GM23338 (cell line): ENCODE measurements at regions not wholly inside any gene's neighbourhood (a gene's known extent, or its start where the extent isn't known, plus 50 kb on each side); places are given as distances from the start of the nearest gene placed in this dataset.

Experiments used
- ATAC-seq: fragments of 200-7000 bp; cut with Tn5 transposase; 3 replicates; pipeline ENCODE4 v1.9.1; 2020
- DNase-seq: peaks from one replicate; pipeline ENCODE4 v3.0.0-alpha.2; 2015; ENCODE audit warnings: low spot score
- H2AFZ ChIP-seq: fragments of 200-600 bp; sonication (generic); 2 replicates; pipeline ENCODE4 v1.8.0; 2016; ENCODE audit warnings: antibody characterized with exemption, mild to moderate bottlenecking, moderate library complexity
- H3F3A ChIP-seq: fragments of 200-600 bp; sonication (generic); replicated peaks from 2 replicates; pipeline ENCODE4 v1.8.0; 2017; ENCODE audit warnings: antibody characterized with exemption, mixed run types, low read depth
- H3K27ac ChIP-seq: fragments of 200-600 bp; sonication (generic); 2 replicates; pipeline ENCODE4 v1.6.1; 2016; ENCODE audit warnings: low read depth
- H3K27me3 ChIP-seq: fragments of 200-600 bp; sonication (generic); 2 replicates; pipeline ENCODE4 v1.8.0; 2016; ENCODE audit warnings: mild to moderate bottlenecking, mixed run types, moderate library complexity; ENCODE audit not compliant: insufficient read depth
- H3K36me3 ChIP-seq: fragments of 200-600 bp; sonication (generic); 2 replicates; pipeline ENCODE4 v1.8.0; 2016; ENCODE audit warnings: mild to moderate bottlenecking; ENCODE audit not compliant: insufficient read depth
- H3K4me1 ChIP-seq: fragments of 200-600 bp; sonication (generic); 2 replicates; pipeline ENCODE4 v1.8.0; 2016; ENCODE audit warnings: mild to moderate bottlenecking, moderate library complexity; ENCODE audit not compliant: insufficient read depth
- H3K4me2 ChIP-seq: fragments of 200-600 bp; sonication (generic); 2 replicates; pipeline ENCODE4 v1.7.1; 2017; ENCODE audit warnings: mixed run types
- H3K4me3 ChIP-seq: fragments of 200-600 bp; sonication (generic); 2 replicates; pipeline ENCODE4 v1.6.1; 2016; ENCODE audit warnings: mixed run types
- H3K79me2 ChIP-seq: fragments of 200-600 bp; sonication (generic); replicated peaks from 2 replicates; pipeline ENCODE4 v1.8.0; 2017; ENCODE audit warnings: mild to moderate bottlenecking; ENCODE audit not compliant: insufficient read depth
- H3K9me2 ChIP-seq: fragments of 200-600 bp; sonication (generic); 2 replicates; pipeline ENCODE4 v1.8.0; 2017; ENCODE audit not compliant: insufficient read depth
- H4K20me1 ChIP-seq: fragments of 200-600 bp; sonication (generic); replicated peaks from 2 replicates; pipeline ENCODE4 v1.8.0; 2017; ENCODE audit warnings: mild to moderate bottlenecking; ENCODE audit not compliant: insufficient read depth
- H3K27ac Mint-ChIP-seq: 2 replicates; pipeline ENCODE4 v1.8.0; 2020; ENCODE audit warnings: inconsistent platforms, mild to moderate bottlenecking, moderate library complexity, mixed read lengths
- H3K27me3 Mint-ChIP-seq: 3 replicates; pipeline ENCODE4 v1.8.0; 2022; ENCODE audit warnings: low read depth, mild to moderate bottlenecking, moderate library complexity, mixed read lengths, inconsistent platforms; ENCODE audit not compliant: insufficient read depth, poor library complexity
- H3K36me3 Mint-ChIP-seq: 3 replicates; pipeline ENCODE4 v1.8.0; 2021; ENCODE audit warnings: low read depth, mild to moderate bottlenecking, inconsistent platforms, moderate library complexity, mixed read lengths
- H3K4me1 Mint-ChIP-seq: 3 replicates; pipeline ENCODE4 v1.8.0; 2020; ENCODE audit warnings: mild to moderate bottlenecking, inconsistent platforms, mixed read lengths
- H3K4me3 Mint-ChIP-seq: 3 replicates; pipeline ENCODE4 v1.8.0; 2021; ENCODE audit warnings: moderate library complexity, mild to moderate bottlenecking, inconsistent platforms, mixed read lengths
- H3K9me3 Mint-ChIP-seq: 3 replicates; pipeline ENCODE4 v1.8.0; 2020; ENCODE audit warnings: moderate library complexity, mild to moderate bottlenecking, inconsistent platforms, mixed read lengths
- CREB1 ChIP-seq: fragments of 250-450 bp; sonication (Bioruptor Pico); IDR thresholded peaks from 2 replicates; pipeline ENCODE4 v1.5.0; 2020; ENCODE audit warnings: low read depth, mild to moderate bottlenecking, moderate library complexity
- EZH2 ChIP-seq: fragments of 200-600 bp; sonication (generic); IDR thresholded peaks from one replicate; pipeline ENCODE4 v1.8.0; 2017; ENCODE audit warnings: antibody characterized with exemption, mild to moderate bottlenecking, low read depth; ENCODE audit not compliant: unreplicated experiment
- EZH2phosphoT487 ChIP-seq: fragments of 200-600 bp; sonication (generic); IDR thresholded peaks from one replicate; pipeline ENCODE4 v1.8.1; 2018; ENCODE audit warnings: antibody characterized with exemption; ENCODE audit not compliant: unreplicated experiment
- JUNB ChIP-seq: IDR thresholded peaks from one replicate; pipeline ENCODE4 v1.6.1; 2016; ENCODE audit warnings: antibody characterized with exemption; ENCODE audit not compliant: unreplicated experiment
- NANOG ChIP-seq: IDR thresholded peaks from 2 replicates; pipeline ENCODE4 v1.6.1; 2016; ENCODE audit warnings: antibody characterized with exemption, borderline replicate concordance
- POLR2AphosphoS5 ChIP-seq: IDR thresholded peaks from 2 replicates; pipeline ENCODE4 v1.6.1; 2016; ENCODE audit warnings: antibody characterized with exemption, low read depth
- STAT1 ChIP-seq: IDR thresholded peaks from one replicate; pipeline ENCODE4 v1.6.1; 2016; ENCODE audit warnings: antibody characterized with exemption; ENCODE audit not compliant: unreplicated experiment
- ZNF114 ChIP-seq: fragments of 250-450 bp; sonication (Bioruptor Pico); IDR thresholded peaks from 2 replicates; pipeline ENCODE4 v1.5.0; 2020; ENCODE audit warnings: mild to moderate bottlenecking, moderate library complexity
- ZNF331 ChIP-seq: fragments of 250-450 bp; sonication (Bioruptor Pico); IDR thresholded peaks from 2 replicates; pipeline ENCODE4 v1.5.0; 2020; ENCODE audit warnings: low read depth, mild to moderate bottlenecking, moderate library complexity
- TF ChIP-seq, protein P1 (sequence below): fragments of 250-450 bp; sonication (Bioruptor Pico); IDR thresholded peaks from 2 replicates; pipeline ENCODE4 v1.5.0; 2020; ENCODE audit warnings: mild to moderate bottlenecking, moderate library complexity
- TF ChIP-seq, protein P2 (sequence below): IDR thresholded peaks from 2 replicates; pipeline ENCODE4 v1.6.1; 2016; ENCODE audit warnings: antibody characterized with exemption
- TF ChIP-seq, protein P3 (sequence below): IDR thresholded peaks from one replicate; pipeline ENCODE4 v1.6.1; 2018; ENCODE audit warnings: antibody characterized with exemption; ENCODE audit not compliant: unreplicated experiment

DNA sequence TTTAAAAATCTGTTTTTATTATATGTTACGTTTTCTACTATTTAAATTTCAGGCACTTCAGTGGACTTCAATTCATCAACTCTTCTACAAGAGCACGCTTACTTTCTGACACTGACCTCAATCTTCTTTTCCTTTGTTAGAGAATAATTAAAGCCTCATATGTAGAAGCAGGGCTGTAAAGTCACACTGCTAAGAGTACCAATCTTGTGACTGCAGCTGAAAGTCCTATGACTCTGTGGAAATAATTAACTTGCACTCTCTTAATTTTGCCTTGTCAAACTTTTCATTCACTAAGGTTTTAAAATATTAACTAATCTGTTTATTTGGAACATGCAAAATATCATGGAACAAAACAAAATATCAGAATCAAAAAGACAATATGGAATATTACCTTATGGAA is 498.1 kb downstream of the PCDH10 start:
- H3F3A ChIP-seq: no peaks in the 10 kb centered on the region
- no peak overlapping the region for H3K27ac ChIP-seq
- no peaks in the 10 kb centered on the region for H3K9me2 ChIP-seq
- no peaks in the 10 kb centered on the region for H3K36me3 ChIP-seq
- H3K4me3 ChIP-seq: no peak overlapping the region
- Mint-ChIP-seq H3K36me3 (no peaks in the 10 kb centered on the region), H3K27ac (no peak overlapping the region), H3K27me3 (no peaks in the 10 kb centered on the region), H3K4me1 (peaks cover 6% of the 10 kb centered on the region), H3K9me3 (no peaks in the 10 kb centered on the region), H3K4me3 (no peak overlapping the region)
- no peak for ATAC-seq
- H3K4me1 ChIP-seq: peaks cover 3% of the 10 kb centered on the region; the same call in 1 of the 2 replicates
- no peak for DNase-seq
- H3K27me3 ChIP-seq: no peaks in the 10 kb centered on the region
- H2AFZ ChIP-seq: no peak overlapping the region
- no peaks in the 10 kb centered on the region for H4K20me1 ChIP-seq
- TF ChIP-seq NANOG (no peak), POLR2AphosphoS5 (no peak), STAT1 (no peak), JUNB (no peak), EZH2phosphoT487 (no peak), CREB1 (CRISPR knock-in tag) (no peak)
- no peaks in the 10 kb centered on the region for H3K79me2 ChIP-seq
- H3K4me2 ChIP-seq: no peak overlapping the region

DNA sequence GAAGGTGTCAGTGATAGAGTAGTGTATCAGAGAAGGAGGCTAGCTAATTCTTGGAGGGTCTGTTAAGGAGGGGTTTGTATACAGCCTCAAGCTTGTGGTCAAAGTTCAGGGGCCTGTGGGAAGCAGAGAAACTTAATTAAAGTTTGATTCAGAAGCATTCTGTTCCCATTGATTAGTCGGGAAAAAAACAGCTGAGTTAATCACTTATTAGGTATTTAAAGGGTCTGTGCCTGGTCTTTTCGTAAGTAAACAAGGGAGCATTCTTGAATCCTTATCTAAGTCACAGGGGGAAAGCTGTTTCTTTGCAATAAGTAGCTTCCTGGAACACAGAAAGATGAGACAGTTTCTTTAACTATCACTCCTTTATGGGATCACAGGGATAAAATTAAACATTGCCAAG is 492.1 kb downstream of the PCDH10 start:
- Histone ChIP-seq H3K4me2 (0 out of 2 replicates have a peak overlapping the region, but pooled peaks have one; percentile 1), H3K79me2 (no peaks in the 10 kb centered on the region), H3K27me3 (no peaks in the 10 kb centered on the region), H3K9me2 (no peaks in the 10 kb centered on the region), H4K20me1 (no peaks in the 10 kb centered on the region), H3K27ac (peak overlapping the region; percentile 11; the same call in 1 of the 2 replicates), H3K36me3 (no peaks in the 10 kb centered on the region), H2AFZ (peak overlapping the region; percentile 57; the same call in 1 of the 2 replicates), H3K4me1 (peaks cover 18% of the 10 kb centered on the region), H3K4me3 (no peak overlapping the region), H3F3A (no peaks in the 10 kb centered on the region)
- ATAC-seq (peak; percentile 45; the same call in 2 of the 3 replicates), DNase-seq (peak; percentile 19)
- peaks cover 14% of the 10 kb centered on the region for H3K4me1 Mint-ChIP-seq
- no peak overlapping the region for H3K4me3 Mint-ChIP-seq
- H3K27ac Mint-ChIP-seq: 0 out of 2 replicates have a peak overlapping the region, but pooled peaks have one; percentile 5
- peaks cover 2% of the 10 kb centered on the region; the same call in 1 of the 3 replicates for H3K9me3 Mint-ChIP-seq
- peaks cover 1% of the 10 kb centered on the region; the same call in 2 of the 3 replicates for H3K36me3 Mint-ChIP-seq
- H3K27me3 Mint-ChIP-seq: no peaks in the 10 kb centered on the region
- no peak for TF ChIP-seq NANOG
- TF ChIP-seq, protein P1, sequence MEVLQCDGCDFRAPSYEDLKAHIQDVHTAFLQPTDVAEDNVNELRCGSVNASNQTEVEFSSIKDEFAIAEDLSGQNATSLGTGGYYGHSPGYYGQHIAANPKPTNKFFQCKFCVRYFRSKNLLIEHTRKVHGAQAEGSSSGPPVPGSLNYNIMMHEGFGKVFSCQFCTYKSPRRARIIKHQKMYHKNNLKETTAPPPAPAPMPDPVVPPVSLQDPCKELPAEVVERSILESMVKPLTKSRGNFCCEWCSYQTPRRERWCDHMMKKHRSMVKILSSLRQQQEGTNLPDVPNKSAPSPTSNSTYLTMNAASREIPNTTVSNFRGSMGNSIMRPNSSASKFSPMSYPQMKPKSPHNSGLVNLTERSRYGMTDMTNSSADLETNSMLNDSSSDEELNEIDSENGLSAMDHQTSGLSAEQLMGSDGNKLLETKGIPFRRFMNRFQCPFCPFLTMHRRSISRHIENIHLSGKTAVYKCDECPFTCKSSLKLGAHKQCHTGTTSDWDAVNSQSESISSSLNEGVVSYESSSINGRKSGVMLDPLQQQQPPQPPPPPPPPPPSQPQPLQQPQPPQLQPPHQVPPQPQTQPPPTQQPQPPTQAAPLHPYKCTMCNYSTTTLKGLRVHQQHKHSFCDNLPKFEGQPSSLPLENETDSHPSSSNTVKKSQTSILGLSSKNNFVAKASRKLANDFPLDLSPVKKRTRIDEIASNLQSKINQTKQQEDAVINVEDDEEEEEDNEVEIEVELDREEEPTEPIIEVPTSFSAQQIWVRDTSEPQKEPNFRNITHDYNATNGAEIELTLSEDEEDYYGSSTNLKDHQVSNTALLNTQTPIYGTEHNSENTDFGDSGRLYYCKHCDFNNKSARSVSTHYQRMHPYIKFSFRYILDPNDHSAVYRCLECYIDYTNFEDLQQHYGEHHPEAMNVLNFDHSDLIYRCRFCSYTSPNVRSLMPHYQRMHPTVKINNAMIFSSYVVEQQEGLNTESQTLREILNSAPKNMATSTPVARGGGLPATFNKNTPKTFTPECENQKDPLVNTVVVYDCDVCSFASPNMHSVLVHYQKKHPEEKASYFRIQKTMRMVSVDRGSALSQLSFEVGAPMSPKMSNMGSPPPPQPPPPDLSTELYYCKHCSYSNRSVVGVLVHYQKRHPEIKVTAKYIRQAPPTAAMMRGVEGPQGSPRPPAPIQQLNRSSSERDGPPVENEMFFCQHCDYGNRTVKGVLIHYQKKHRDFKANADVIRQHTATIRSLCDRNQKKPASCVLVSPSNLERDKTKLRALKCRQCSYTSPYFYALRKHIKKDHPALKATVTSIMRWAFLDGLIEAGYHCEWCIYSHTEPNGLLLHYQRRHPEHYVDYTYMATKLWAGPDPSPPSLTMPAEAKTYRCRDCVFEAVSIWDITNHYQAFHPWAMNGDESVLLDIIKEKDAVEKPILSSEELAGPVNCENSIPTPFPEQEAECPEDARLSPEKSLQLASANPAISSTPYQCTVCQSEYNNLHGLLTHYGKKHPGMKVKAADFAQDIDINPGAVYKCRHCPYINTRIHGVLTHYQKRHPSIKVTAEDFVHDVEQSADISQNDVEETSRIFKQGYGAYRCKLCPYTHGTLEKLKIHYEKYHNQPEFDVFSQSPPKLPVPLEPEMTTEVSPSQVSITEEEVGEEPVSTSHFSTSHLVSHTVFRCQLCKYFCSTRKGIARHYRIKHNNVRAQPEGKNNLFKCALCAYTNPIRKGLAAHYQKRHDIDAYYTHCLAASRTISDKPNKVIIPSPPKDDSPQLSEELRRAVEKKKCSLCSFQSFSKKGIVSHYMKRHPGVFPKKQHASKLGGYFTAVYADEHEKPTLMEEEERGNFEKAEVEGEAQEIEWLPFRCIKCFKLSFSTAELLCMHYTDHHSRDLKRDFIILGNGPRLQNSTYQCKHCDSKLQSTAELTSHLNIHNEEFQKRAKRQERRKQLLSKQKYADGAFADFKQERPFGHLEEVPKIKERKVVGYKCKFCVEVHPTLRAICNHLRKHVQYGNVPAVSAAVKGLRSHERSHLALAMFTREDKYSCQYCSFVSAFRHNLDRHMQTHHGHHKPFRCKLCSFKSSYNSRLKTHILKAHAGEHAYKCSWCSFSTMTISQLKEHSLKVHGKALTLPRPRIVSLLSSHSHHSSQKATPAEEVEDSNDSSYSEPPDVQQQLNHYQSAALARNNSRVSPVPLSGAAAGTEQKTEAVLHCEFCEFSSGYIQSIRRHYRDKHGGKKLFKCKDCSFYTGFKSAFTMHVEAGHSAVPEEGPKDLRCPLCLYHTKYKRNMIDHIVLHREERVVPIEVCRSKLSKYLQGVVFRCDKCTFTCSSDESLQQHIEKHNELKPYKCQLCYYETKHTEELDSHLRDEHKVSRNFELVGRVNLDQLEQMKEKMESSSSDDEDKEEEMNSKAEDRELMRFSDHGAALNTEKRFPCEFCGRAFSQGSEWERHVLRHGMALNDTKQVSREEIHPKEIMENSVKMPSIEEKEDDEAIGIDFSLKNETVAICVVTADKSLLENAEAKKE (CRISPR knock-in tag): no peak
- TF ChIP-seq STAT1: no peak
- no peak for TF ChIP-seq EZH2
- TF ChIP-seq, protein P2, sequence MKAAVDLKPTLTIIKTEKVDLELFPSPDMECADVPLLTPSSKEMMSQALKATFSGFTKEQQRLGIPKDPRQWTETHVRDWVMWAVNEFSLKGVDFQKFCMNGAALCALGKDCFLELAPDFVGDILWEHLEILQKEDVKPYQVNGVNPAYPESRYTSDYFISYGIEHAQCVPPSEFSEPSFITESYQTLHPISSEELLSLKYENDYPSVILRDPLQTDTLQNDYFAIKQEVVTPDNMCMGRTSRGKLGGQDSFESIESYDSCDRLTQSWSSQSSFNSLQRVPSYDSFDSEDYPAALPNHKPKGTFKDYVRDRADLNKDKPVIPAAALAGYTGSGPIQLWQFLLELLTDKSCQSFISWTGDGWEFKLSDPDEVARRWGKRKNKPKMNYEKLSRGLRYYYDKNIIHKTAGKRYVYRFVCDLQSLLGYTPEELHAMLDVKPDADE: no peak
- TF ChIP-seq POLR2AphosphoS5: no peak
- no peak for TF ChIP-seq ZNF114 (CRISPR knock-in tag)
- no peak for TF ChIP-seq CREB1 (CRISPR knock-in tag)
- TF ChIP-seq ZNF331 (CRISPR knock-in tag): no peak
- TF ChIP-seq, protein P3, sequence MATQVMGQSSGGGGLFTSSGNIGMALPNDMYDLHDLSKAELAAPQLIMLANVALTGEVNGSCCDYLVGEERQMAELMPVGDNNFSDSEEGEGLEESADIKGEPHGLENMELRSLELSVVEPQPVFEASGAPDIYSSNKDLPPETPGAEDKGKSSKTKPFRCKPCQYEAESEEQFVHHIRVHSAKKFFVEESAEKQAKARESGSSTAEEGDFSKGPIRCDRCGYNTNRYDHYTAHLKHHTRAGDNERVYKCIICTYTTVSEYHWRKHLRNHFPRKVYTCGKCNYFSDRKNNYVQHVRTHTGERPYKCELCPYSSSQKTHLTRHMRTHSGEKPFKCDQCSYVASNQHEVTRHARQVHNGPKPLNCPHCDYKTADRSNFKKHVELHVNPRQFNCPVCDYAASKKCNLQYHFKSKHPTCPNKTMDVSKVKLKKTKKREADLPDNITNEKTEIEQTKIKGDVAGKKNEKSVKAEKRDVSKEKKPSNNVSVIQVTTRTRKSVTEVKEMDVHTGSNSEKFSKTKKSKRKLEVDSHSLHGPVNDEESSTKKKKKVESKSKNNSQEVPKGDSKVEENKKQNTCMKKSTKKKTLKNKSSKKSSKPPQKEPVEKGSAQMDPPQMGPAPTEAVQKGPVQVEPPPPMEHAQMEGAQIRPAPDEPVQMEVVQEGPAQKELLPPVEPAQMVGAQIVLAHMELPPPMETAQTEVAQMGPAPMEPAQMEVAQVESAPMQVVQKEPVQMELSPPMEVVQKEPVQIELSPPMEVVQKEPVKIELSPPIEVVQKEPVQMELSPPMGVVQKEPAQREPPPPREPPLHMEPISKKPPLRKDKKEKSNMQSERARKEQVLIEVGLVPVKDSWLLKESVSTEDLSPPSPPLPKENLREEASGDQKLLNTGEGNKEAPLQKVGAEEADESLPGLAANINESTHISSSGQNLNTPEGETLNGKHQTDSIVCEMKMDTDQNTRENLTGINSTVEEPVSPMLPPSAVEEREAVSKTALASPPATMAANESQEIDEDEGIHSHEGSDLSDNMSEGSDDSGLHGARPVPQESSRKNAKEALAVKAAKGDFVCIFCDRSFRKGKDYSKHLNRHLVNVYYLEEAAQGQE: no peak
